Panc1 (cell line): ENCODE measurements at regions not wholly inside any gene's neighbourhood (a gene's known extent, or its start where the extent isn't known, plus 50 kb on each side); places are given as distances from the start of the nearest gene placed in this dataset.

Experiments
- CTCF ChIP-seq: fragments of 450-650 bp; IDR thresholded peaks from 2 replicates; pipeline ENCODE4 v1.5.1; 2017; ENCODE audit warnings: mild to moderate bottlenecking
- POLR2AphosphoS5 ChIP-seq: IDR thresholded peaks from 2 replicates; pipeline ENCODE4 v1.6.1; 2012; ENCODE audit warnings: mild to moderate bottlenecking, low read depth, low read length, moderate library complexity
- REST ChIP-seq, 2 experiments: IDR thresholded peaks; 2 replicates each; pipeline ENCODE4 v1.6.1; 2011 to 2012; ENCODE audit warnings: low read depth in 2 of 2, control low read depth in 1 of 2, low read length in 1 of 2, mild to moderate bottlenecking in 1 of 2, moderate library complexity in 1 of 2; ENCODE audit not compliant: insufficient read depth in 1 of 2
- SIN3A ChIP-seq: IDR thresholded peaks from 2 replicates; pipeline ENCODE4 v1.6.1; 2012; ENCODE audit warnings: low read depth, mild to moderate bottlenecking, low read length, moderate library complexity, borderline replicate concordance; ENCODE audit not compliant: insufficient read depth

- TF ChIP-seq CTCF (no peak), POLR2AphosphoS5 (no peak), SIN3A (no peak), REST (IDR thresholded peaks at IDR 0.05; ENCODE audit: insufficient read depth in 1 of 2, low read depth in 2 of 2, low read length in 1 of 2) (no peak)
Measured at GRCh38 chr7:46054915-46055314, 133.8 kb upstream of the IGFBP3 start.
